ENCODE measurements at regions not wholly inside any gene's neighbourhood (a gene's known extent, or its start where the extent isn't known, plus 50 kb on each side); places are given as distances from the start of the nearest gene placed in this dataset.
"Not testable (repeated sequence)": the region's sequence is repeated elsewhere in the genome, so short reads cannot be mapped to it uniquely, and the experiment has no call there.

DNA sequence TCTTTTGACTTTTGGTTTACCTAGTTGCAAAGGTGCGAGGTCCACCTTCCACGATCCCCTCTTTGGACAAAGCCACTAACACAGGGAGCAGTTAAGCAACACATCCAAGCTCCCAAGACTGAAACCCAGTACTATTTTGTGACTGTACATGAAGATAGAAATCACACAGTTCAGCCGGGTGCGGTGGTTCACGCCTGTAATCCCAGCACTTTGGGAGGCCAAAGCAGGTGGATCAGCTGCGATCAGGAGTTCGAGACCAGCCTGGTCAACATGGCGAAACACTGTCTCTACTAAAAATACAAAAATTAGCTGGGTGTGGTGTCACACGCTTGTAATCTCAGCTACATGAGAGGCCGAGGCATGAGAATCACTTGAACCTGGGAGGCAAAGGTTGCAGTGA lies 382.8 kb upstream of the AUTS2 start:
- H3K9ac ChIP-seq (ENCODE audit: low read depth in 1 of 2, low read length in 2 of 2); H3K4me1 ChIP-seq (ENCODE audit: control insufficient read depth in 4 of 4, insufficient read depth in 4 of 4, low read length in 3 of 4); H3K36me3 ChIP-seq (ENCODE audit: control insufficient read depth in 4 of 4, insufficient read depth in 3 of 4, low read depth in 1 of 4, low read length in 3 of 4); H3K4me3 ChIP-seq (ENCODE audit: low read depth in 1 of 3, low read length in 3 of 3); H3K27me3 ChIP-seq (ENCODE audit: control insufficient read depth in 4 of 4, insufficient read depth in 4 of 4, low read length in 3 of 4); H3K27ac ChIP-seq (ENCODE audit: low read depth in 1 of 2, low read length in 2 of 2); H3K9me3 ChIP-seq (ENCODE audit: control insufficient read depth in 4 of 4, low read length in 3 of 4); DNase-seq (ENCODE audit: low spot score): not testable (repeated sequence)
- WGBS, result 92% methylated on average over 10 of the region's 10 CpGs

- no peaks in the 10 kb centered on the region for H3K36me3 ChIP-seq (ENCODE audit: control insufficient read depth in 4 of 4, insufficient read depth in 3 of 4, low read depth in 1 of 4, low read length in 3 of 4)
- H3K9me3 ChIP-seq (ENCODE audit: control insufficient read depth in 4 of 4, low read length in 3 of 4), result no peaks in the 10 kb centered on the region
- TF ChIP-seq GABPA (IDR thresholded peaks at IDR 0.05 in 1 of 2, conservative IDR thresholded peaks at IDR 0.05 in 1 of 2) (no peak), EGR1 (IDR thresholded peaks at IDR 0.05; ENCODE audit: low read depth in 2 of 2) (no peak), JUND (IDR thresholded peaks at IDR 0.05) (no peak), FOXA1 (IDR thresholded peaks at IDR 0.05) (no peak), TAF1 (conservative IDR thresholded peaks at IDR 0.05) (no peak), RAD21 (IDR thresholded peaks at IDR 0.05) (no peak), YY1 (IDR thresholded peaks at IDR 0.05) (no peak), NR2F2 (IDR thresholded peaks at IDR 0.05) (no peak), HNF4G (IDR thresholded peaks at IDR 0.05) (no peak), FOXA2 (IDR thresholded peaks at IDR 0.05) (no peak), SP1 (IDR thresholded peaks at IDR 0.05) (no peak), HNF4A (conservative IDR thresholded peaks at IDR 0.05) (no peak), RXRA (IDR thresholded peaks at IDR 0.05) (no peak), ATF3 (IDR thresholded peaks at IDR 0.05) (no peak)
- TF ChIP-seq, protein P1, sequence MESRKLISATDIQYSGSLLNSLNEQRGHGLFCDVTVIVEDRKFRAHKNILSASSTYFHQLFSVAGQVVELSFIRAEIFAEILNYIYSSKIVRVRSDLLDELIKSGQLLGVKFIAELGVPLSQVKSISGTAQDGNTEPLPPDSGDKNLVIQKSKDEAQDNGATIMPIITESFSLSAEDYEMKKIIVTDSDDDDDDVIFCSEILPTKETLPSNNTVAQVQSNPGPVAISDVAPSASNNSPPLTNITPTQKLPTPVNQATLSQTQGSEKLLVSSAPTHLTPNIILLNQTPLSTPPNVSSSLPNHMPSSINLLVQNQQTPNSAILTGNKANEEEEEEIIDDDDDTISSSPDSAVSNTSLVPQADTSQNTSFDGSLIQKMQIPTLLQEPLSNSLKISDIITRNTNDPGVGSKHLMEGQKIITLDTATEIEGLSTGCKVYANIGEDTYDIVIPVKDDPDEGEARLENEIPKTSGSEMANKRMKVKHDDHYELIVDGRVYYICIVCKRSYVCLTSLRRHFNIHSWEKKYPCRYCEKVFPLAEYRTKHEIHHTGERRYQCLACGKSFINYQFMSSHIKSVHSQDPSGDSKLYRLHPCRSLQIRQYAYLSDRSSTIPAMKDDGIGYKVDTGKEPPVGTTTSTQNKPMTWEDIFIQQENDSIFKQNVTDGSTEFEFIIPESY (IDR thresholded peaks at IDR 0.05), result no peak
- TF ChIP-seq, protein P2, sequence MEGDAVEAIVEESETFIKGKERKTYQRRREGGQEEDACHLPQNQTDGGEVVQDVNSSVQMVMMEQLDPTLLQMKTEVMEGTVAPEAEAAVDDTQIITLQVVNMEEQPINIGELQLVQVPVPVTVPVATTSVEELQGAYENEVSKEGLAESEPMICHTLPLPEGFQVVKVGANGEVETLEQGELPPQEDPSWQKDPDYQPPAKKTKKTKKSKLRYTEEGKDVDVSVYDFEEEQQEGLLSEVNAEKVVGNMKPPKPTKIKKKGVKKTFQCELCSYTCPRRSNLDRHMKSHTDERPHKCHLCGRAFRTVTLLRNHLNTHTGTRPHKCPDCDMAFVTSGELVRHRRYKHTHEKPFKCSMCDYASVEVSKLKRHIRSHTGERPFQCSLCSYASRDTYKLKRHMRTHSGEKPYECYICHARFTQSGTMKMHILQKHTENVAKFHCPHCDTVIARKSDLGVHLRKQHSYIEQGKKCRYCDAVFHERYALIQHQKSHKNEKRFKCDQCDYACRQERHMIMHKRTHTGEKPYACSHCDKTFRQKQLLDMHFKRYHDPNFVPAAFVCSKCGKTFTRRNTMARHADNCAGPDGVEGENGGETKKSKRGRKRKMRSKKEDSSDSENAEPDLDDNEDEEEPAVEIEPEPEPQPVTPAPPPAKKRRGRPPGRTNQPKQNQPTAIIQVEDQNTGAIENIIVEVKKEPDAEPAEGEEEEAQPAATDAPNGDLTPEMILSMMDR (IDR thresholded peaks at IDR 0.05; ENCODE audit: low read depth, low read length, missing input control), result no peak
- TF ChIP-seq, protein P3, sequence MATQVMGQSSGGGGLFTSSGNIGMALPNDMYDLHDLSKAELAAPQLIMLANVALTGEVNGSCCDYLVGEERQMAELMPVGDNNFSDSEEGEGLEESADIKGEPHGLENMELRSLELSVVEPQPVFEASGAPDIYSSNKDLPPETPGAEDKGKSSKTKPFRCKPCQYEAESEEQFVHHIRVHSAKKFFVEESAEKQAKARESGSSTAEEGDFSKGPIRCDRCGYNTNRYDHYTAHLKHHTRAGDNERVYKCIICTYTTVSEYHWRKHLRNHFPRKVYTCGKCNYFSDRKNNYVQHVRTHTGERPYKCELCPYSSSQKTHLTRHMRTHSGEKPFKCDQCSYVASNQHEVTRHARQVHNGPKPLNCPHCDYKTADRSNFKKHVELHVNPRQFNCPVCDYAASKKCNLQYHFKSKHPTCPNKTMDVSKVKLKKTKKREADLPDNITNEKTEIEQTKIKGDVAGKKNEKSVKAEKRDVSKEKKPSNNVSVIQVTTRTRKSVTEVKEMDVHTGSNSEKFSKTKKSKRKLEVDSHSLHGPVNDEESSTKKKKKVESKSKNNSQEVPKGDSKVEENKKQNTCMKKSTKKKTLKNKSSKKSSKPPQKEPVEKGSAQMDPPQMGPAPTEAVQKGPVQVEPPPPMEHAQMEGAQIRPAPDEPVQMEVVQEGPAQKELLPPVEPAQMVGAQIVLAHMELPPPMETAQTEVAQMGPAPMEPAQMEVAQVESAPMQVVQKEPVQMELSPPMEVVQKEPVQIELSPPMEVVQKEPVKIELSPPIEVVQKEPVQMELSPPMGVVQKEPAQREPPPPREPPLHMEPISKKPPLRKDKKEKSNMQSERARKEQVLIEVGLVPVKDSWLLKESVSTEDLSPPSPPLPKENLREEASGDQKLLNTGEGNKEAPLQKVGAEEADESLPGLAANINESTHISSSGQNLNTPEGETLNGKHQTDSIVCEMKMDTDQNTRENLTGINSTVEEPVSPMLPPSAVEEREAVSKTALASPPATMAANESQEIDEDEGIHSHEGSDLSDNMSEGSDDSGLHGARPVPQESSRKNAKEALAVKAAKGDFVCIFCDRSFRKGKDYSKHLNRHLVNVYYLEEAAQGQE (IDR thresholded peaks at IDR 0.05), result no peak
- TF ChIP-seq, protein P4, sequence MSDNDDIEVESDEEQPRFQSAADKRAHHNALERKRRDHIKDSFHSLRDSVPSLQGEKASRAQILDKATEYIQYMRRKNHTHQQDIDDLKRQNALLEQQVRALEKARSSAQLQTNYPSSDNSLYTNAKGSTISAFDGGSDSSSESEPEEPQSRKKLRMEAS (IDR thresholded peaks at IDR 0.05), result no peak
- no peak for DNase-seq (ENCODE audit: low spot score)
- 89% methylated on average over 18 of the region's 18 CpGs for WGBS
- H3K4me3 ChIP-seq (ENCODE audit: low read depth in 1 of 3, low read length in 3 of 3), result no peak overlapping the region
- H3K27me3 ChIP-seq (ENCODE audit: control insufficient read depth in 4 of 4, insufficient read depth in 4 of 4, low read length in 3 of 4), result no peaks in the 10 kb centered on the region
- H3K9ac ChIP-seq (ENCODE audit: low read depth in 1 of 2, low read length in 2 of 2), result no peak overlapping the region
- H3K27ac ChIP-seq (ENCODE audit: low read depth in 1 of 2, low read length in 2 of 2), result no peak overlapping the region
- no peaks in the 10 kb centered on the region for H3K4me1 ChIP-seq (ENCODE audit: control insufficient read depth in 4 of 4, insufficient read depth in 4 of 4, low read length in 3 of 4)
Measured at GRCh38 chr7:69217516-69218350, 380.5 kb upstream of the AUTS2 start.
